ENCODE measurements at regions not wholly inside any gene's neighbourhood (a gene's known extent, or its start where the extent isn't known, plus 50 kb on each side); places are given as distances from the start of the nearest gene placed in this dataset.
A peak's percentile ranks its signal among the peaks of the same experiment; 100 is the strongest.

- H3K27ac Mint-ChIP-seq (ENCODE audit: low read depth, unreplicated experiment), result no peak overlapping the region
- TF ChIP-seq, protein P1, sequence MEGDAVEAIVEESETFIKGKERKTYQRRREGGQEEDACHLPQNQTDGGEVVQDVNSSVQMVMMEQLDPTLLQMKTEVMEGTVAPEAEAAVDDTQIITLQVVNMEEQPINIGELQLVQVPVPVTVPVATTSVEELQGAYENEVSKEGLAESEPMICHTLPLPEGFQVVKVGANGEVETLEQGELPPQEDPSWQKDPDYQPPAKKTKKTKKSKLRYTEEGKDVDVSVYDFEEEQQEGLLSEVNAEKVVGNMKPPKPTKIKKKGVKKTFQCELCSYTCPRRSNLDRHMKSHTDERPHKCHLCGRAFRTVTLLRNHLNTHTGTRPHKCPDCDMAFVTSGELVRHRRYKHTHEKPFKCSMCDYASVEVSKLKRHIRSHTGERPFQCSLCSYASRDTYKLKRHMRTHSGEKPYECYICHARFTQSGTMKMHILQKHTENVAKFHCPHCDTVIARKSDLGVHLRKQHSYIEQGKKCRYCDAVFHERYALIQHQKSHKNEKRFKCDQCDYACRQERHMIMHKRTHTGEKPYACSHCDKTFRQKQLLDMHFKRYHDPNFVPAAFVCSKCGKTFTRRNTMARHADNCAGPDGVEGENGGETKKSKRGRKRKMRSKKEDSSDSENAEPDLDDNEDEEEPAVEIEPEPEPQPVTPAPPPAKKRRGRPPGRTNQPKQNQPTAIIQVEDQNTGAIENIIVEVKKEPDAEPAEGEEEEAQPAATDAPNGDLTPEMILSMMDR (IDR thresholded peaks at IDR 0.05; ENCODE audit: unreplicated experiment), result no peak
- POLR2A ChIA-PET, result no interaction called here
- no peak for DNase-seq (ENCODE audit: unreplicated experiment)
- no peaks in the 10 kb centered on the region for H3K36me3 Mint-ChIP-seq (ENCODE audit: insufficient read depth, unreplicated experiment)
- CTCF ChIA-PET, result interaction anchor here (0.8 kb wide), 1 partner anchor 27 kb away, joined by 3 read pairs; no protein-coding TSS in a partner anchor
- BruUV-seq (replicated peaks), result no TSS peak
- H3K4me3 Mint-ChIP-seq (ENCODE audit: unreplicated experiment), result no peak overlapping the region
- intact Hi-C loops (cut with micrococcal nuclease), result no loop called here
- no peaks in the 10 kb centered on the region for H3K4me1 Mint-ChIP-seq (ENCODE audit: insufficient read depth, unreplicated experiment)
- no peaks in the 10 kb centered on the region for H3K27me3 Mint-ChIP-seq (ENCODE audit: insufficient read depth, unreplicated experiment)
- H3K9me3 Mint-ChIP-seq (ENCODE audit: unreplicated experiment), result no peaks in the 10 kb centered on the region
These were observed 286.4 kb downstream of the PRDM5 start for GRCh38 chr4:120636120-120636630.

DNA sequence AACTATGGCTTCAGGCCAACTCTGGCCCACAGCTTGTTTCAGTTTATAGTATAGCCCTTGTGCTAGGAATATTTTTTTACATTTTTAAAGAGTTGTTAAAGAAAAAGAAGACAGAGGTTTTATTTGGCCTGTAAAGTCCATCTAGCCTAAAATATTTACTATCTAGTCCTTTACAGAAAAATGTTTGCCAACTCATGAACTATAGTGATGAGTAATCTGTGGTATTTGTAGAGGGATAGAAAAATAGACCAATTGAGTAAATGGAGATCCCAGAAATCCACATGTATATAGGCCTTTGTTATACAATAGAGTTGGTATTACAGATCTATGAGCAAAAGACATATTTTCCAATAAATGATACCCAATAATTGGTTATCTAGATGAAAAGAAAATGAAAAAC, 288.7 kb downstream of the PRDM5 start:
- TF ChIP-seq, protein P1 (IDR thresholded peaks at IDR 0.05; ENCODE audit: unreplicated experiment), result no peak
- Mint-ChIP-seq H3K4me1 (ENCODE audit: insufficient read depth, unreplicated experiment) (no peaks in the 10 kb centered on the region), H3K27me3 (ENCODE audit: insufficient read depth, unreplicated experiment) (no peaks in the 10 kb centered on the region), H3K9me3 (ENCODE audit: unreplicated experiment) (no peaks in the 10 kb centered on the region), H3K36me3 (ENCODE audit: insufficient read depth, unreplicated experiment) (no peaks in the 10 kb centered on the region), H3K4me3 (ENCODE audit: unreplicated experiment) (no peak overlapping the region), H3K27ac (ENCODE audit: low read depth, unreplicated experiment) (no peak overlapping the region)
- no TSS peak for BruUV-seq (replicated peaks)
- CTCF ChIA-PET, result interaction anchor here (1.0 kb wide), 1 partner anchor 20 kb away, joined by 3 read pairs; no protein-coding TSS in a partner anchor
- POLR2A ChIA-PET, result no interaction called here
- intact Hi-C loops (cut with micrococcal nuclease), result no loop called here
- DNase-seq (ENCODE audit: unreplicated experiment), result no peak

GRCh38 chr4:120630427-120630826, 292.1 kb downstream of the PRDM5 start:
- Mint-ChIP-seq H3K4me1 (ENCODE audit: insufficient read depth, unreplicated experiment) (no peaks in the 10 kb centered on the region), H3K36me3 (ENCODE audit: insufficient read depth, unreplicated experiment) (no peaks in the 10 kb centered on the region), H3K4me3 (ENCODE audit: unreplicated experiment) (no peak overlapping the region), H3K27me3 (ENCODE audit: insufficient read depth, unreplicated experiment) (no peaks in the 10 kb centered on the region), H3K27ac (ENCODE audit: low read depth, unreplicated experiment) (no peak overlapping the region), H3K9me3 (ENCODE audit: unreplicated experiment) (no peaks in the 10 kb centered on the region)
- intact Hi-C loops (cut with micrococcal nuclease), result no loop called here
- POLR2A ChIA-PET, result interaction anchor here (1.2 kb wide), 1 partner anchor 11 kb away, joined by 3 read pairs; no protein-coding TSS in a partner anchor
- peak; percentile 20 for DNase-seq (ENCODE audit: unreplicated experiment)
- BruUV-seq (replicated peaks), result no TSS peak
- TF ChIP-seq, protein P1 (IDR thresholded peaks at IDR 0.05; ENCODE audit: unreplicated experiment), result no peak
- CTCF ChIA-PET, result interaction anchor here (0.6 kb wide), 1 partner anchor 240 kb away, joined by 3 read pairs; no protein-coding TSS in a partner anchor

- no peak for DNase-seq (ENCODE audit: unreplicated experiment)
- H3K9me3 Mint-ChIP-seq (ENCODE audit: unreplicated experiment), result no peaks in the 10 kb centered on the region
- intact Hi-C loops (cut with micrococcal nuclease), result no loop called here
- TF ChIP-seq, protein P1 (IDR thresholded peaks at IDR 0.05; ENCODE audit: unreplicated experiment), result no peak
- H3K27me3 Mint-ChIP-seq (ENCODE audit: insufficient read depth, unreplicated experiment), result no peaks in the 10 kb centered on the region
- CTCF ChIA-PET, result interaction anchor here (0.6 kb wide), 1 partner anchor 241 kb away, joined by 3 read pairs; no protein-coding TSS in a partner anchor
- POLR2A ChIA-PET, result interaction anchor here (1.2 kb wide), 1 partner anchor 11 kb away, joined by 3 read pairs; no protein-coding TSS in a partner anchor
- no peak overlapping the region for H3K4me3 Mint-ChIP-seq (ENCODE audit: unreplicated experiment)
- no peak overlapping the region for H3K27ac Mint-ChIP-seq (ENCODE audit: low read depth, unreplicated experiment)
- BruUV-seq (replicated peaks), result no TSS peak
- no peaks in the 10 kb centered on the region for H3K4me1 Mint-ChIP-seq (ENCODE audit: insufficient read depth, unreplicated experiment)
- H3K36me3 Mint-ChIP-seq (ENCODE audit: insufficient read depth, unreplicated experiment), result no peaks in the 10 kb centered on the region
These were observed 292.9 kb downstream of the PRDM5 start for GRCh38 chr4:120629546-120630108.

All from MCF 10A (cell line).